Hippocampal formation (tissue), 2 donors: ENCODE measurements at regions not wholly inside any gene's neighbourhood (a gene's known extent, or its start where the extent isn't known, plus 50 kb on each side); places are given as distances from the start of the nearest gene placed in this dataset.

Source experiments
- DNase-seq, 2 donors: peaks; one replicate each; lab custom pipeline; 2025; lab: John Stamatoyannopoulos, UW

GRCh38 chr4:112894480-112894879 is 155.0 kb upstream of the ANK2 start:
- no peak for DNase-seq

- DNase-seq: no peak
Observed at GRCh38 chr4:112894951-112895350, 154.5 kb upstream of the ANK2 start.

- DNase-seq: peak; percentile 66 to 85
Observed at GRCh38 chr4:112895811-112896608, 153.4 kb upstream of the ANK2 start.

- DNase-seq: no peak
Observed at GRCh38 chr4:112896609-112897190, 152.8 kb upstream of the ANK2 start.

- no peak for DNase-seq
Observed at GRCh38 chr4:112897543-112897942, 151.9 kb upstream of the ANK2 start.

- no peak for DNase-seq
Observed at GRCh38 chr4:112898357-112899141, 150.9 kb upstream of the ANK2 start.

- DNase-seq: no peak
Observed at GRCh38 chr4:112900416-112900815, 149.0 kb upstream of the ANK2 start.

- DNase-seq: peak in 1 of 2 donors; percentile 37
Observed at GRCh38 chr4:112901962-112902411, 147.5 kb upstream of the ANK2 start.

GRCh38 chr4:112905728-112906127 is 143.7 kb upstream of the ANK2 start:
- no peak for DNase-seq

GRCh38 chr4:112908511-112908910 is 140.9 kb upstream of the ANK2 start:
- no peak for DNase-seq

- peak; percentile 46 to 74 for DNase-seq
Observed at GRCh38 chr4:112910109-112910736, 139.2 kb upstream of the ANK2 start.

- DNase-seq: no peak
Observed at GRCh38 chr4:112916868-112917267, 132.6 kb upstream of the ANK2 start.

- DNase-seq: no peak
Observed at GRCh38 chr4:112923516-112923915, 125.9 kb upstream of the ANK2 start.

GRCh38 chr4:112926819-112927218 is 122.6 kb upstream of the ANK2 start:
- no peak for DNase-seq

- DNase-seq: no peak
Observed at GRCh38 chr4:112927544-112927943, 121.9 kb upstream of the ANK2 start.

- no peak for DNase-seq
Observed at GRCh38 chr4:112931001-112931400, 118.5 kb upstream of the ANK2 start.

- DNase-seq: no peak
Observed at GRCh38 chr4:112933790-112934189, 115.7 kb upstream of the ANK2 start.

GRCh38 chr4:112938461-112939058 is 110.9 kb upstream of the ANK2 start:
- peak in 1 of 2 donors; percentile 83 for DNase-seq

- DNase-seq: no peak
Observed at GRCh38 chr4:112939901-112940300, 109.6 kb upstream of the ANK2 start.

- DNase-seq: no peak
Observed at GRCh38 chr4:112940336-112940735, 109.1 kb upstream of the ANK2 start.

- peak in 1 of 2 donors; percentile 14 for DNase-seq
Observed at GRCh38 chr4:112942077-112942476, 107.4 kb upstream of the ANK2 start.

- DNase-seq: no peak
Observed at GRCh38 chr4:112942997-112943396, 106.5 kb upstream of the ANK2 start.
